AG04450 (cell line): ENCODE measurements at regions not wholly inside any gene's neighbourhood (a gene's known extent, or its start where the extent isn't known, plus 50 kb on each side); places are given as distances from the start of the nearest gene placed in this dataset.

Experiments used
- CTCF ChIA-PET: fragments of 300-600, 350-600 bp; formaldehyde crosslinking; extraction: SDS; loops from one replicate; lab custom pipeline; 2022; ENCODE audit warnings: antibody characterized with exemption, inconsistent platforms; lab: Charles Lee
- POLR2A ChIA-PET: fragments of 350-600 bp; formaldehyde crosslinking; extraction: SDS; loops from one replicate; lab custom pipeline; 2021; ENCODE audit warnings: antibody characterized with exemption, inconsistent platforms; lab: Yijun Ruan, JAX
- DNase-seq: peaks from one replicate; pipeline ENCODE4 v3.0.0-alpha.2; 2011; ENCODE audit warnings: low read depth, low spot score
- H3K27ac ChIP-seq: one replicate; pipeline ENCODE4 v1.5.1; 2012; ENCODE audit warnings: low read depth, low read length, control low read depth
- H3K27me3 ChIP-seq: one replicate; pipeline ENCODE4 v1.6.0; 2012; ENCODE audit warnings: low read length; ENCODE audit not compliant: control insufficient read depth, insufficient read depth
- H3K4me3 ChIP-seq: 2 replicates; pipeline ENCODE4 v1.5.1; 2011; ENCODE audit warnings: mild to moderate bottlenecking, low read depth, low read length, control low read depth
- H3K9me3 ChIP-seq: 2 replicates; pipeline ENCODE4 v1.5.1; 2012; ENCODE audit warnings: low read length; ENCODE audit not compliant: control insufficient read depth, insufficient read depth
- CTCF ChIP-seq: IDR thresholded peaks from 2 replicates; pipeline ENCODE4 v1.5.1; 2011; ENCODE audit warnings: low read depth, low read length, control low read depth, inconsistent platforms

GRCh38 chr5:14954216-14954615, 82.6 kb upstream of the ANKH start:
- no peak overlapping the region for H3K27ac ChIP-seq
- CTCF ChIA-PET, result no interaction called here
- TF ChIP-seq CTCF, result no peak
- no peak overlapping the region for H3K4me3 ChIP-seq
- DNase-seq, result no peak
- POLR2A ChIA-PET, result no interaction called here
- H3K9me3 ChIP-seq, result no peaks in the 10 kb centered on the region
- peaks cover 6% of the 10 kb centered on the region for H3K27me3 ChIP-seq

- Histone ChIP-seq H3K9me3 (no peaks in the 10 kb centered on the region), H3K27me3 (peaks cover 8% of the 10 kb centered on the region), H3K27ac (no peak overlapping the region), H3K4me3 (no peak overlapping the region)
- no peak for TF ChIP-seq CTCF
- no peak for DNase-seq
- POLR2A ChIA-PET, result no interaction called here
- CTCF ChIA-PET, result interaction anchor here (0.5 kb wide), 1 partner anchor 871 kb away, joined by 3 read pairs; no protein-coding TSS in a partner anchor
Measured at GRCh38 chr5:14953075-14953607, 81.6 kb upstream of the ANKH start.

- TF ChIP-seq CTCF, result no peak
- CTCF ChIA-PET, result interaction anchor here (1.6 kb wide), 1 partner anchor 221 kb away, joined by 4 read pairs; no protein-coding TSS in a partner anchor
- POLR2A ChIA-PET, result no interaction called here
- Histone ChIP-seq H3K27ac (no peak overlapping the region), H3K9me3 (no peaks in the 10 kb centered on the region), H3K4me3 (no peak overlapping the region), H3K27me3 (peaks cover 19% of the 10 kb centered on the region)
- no peak for DNase-seq
Measured at GRCh38 chr5:14948383-14948782, 76.8 kb upstream of the ANKH start.

- H3K4me3 ChIP-seq, result no peak overlapping the region
- ChIA-PET POLR2A (no interaction called here), CTCF (interaction anchor here (0.5 to 1.8 kb wide), 2 partner anchors 33 to 57 kb away, joined by 3 to 4 read pairs; no protein-coding TSS in a partner anchor)
- H3K27me3 ChIP-seq, result peaks cover 19% of the 10 kb centered on the region
- TF ChIP-seq CTCF, result 0 out of 2 replicates have a peak, but pooled peaks have one; percentile 12
- no peaks in the 10 kb centered on the region for H3K9me3 ChIP-seq
- DNase-seq, result no peak
- no peak overlapping the region for H3K27ac ChIP-seq
Measured at GRCh38 chr5:14946815-14947620, 75.4 kb upstream of the ANKH start.

GRCh38 chr5:14945450-14945849, 73.9 kb upstream of the ANKH start:
- CTCF ChIA-PET, result no interaction called here
- POLR2A ChIA-PET, result no interaction called here
- TF ChIP-seq CTCF, result no peak

More at GRCh38 chr5:14945450-14945849, 73.9 kb upstream of the ANKH start:
- no peak for DNase-seq
- no peak overlapping the region for H3K27ac ChIP-seq
- H3K27me3 ChIP-seq, result peaks cover 17% of the 10 kb centered on the region
- H3K9me3 ChIP-seq, result no peaks in the 10 kb centered on the region
- no peak overlapping the region for H3K4me3 ChIP-seq
